ENCODE measurements at regions not wholly inside any gene's neighbourhood (a gene's known extent, or its start where the extent isn't known, plus 50 kb on each side); places are given as distances from the start of the nearest gene placed in this dataset.

- DNase-seq = no peak
These were observed 86.6 kb downstream of the MARCHF4 start for GRCh38 chr2:216285701-216286100.

- DNase-seq = no peak
These were observed 87.6 kb downstream of the MARCHF4 start for GRCh38 chr2:216284708-216285107.

GRCh38 chr2:216283038-216283900 is 89.0 kb downstream of the MARCHF4 start:
- DNase-seq = no peak

GRCh38 chr2:216281876-216282275 is 90.4 kb downstream of the MARCHF4 start:
- no peak for DNase-seq

GRCh38 chr2:216281316-216281715 is 91.0 kb downstream of the MARCHF4 start:
- no peak for DNase-seq

GRCh38 chr2:216279459-216279858 is 92.8 kb downstream of the MARCHF4 start:
- DNase-seq = no peak

- no peak for DNase-seq
These were observed 93.3 kb downstream of the MARCHF4 start for GRCh38 chr2:216279031-216279430.

- no peak for DNase-seq
These were observed 96.4 kb downstream of the MARCHF4 start for GRCh38 chr2:216275890-216276289.

- DNase-seq = no peak
These were observed 98.0 kb downstream of the MARCHF4 start for GRCh38 chr2:216274194-216274840.

- no peak for DNase-seq
These were observed 111.2 kb downstream of the MARCHF4 start for GRCh38 chr2:216261042-216261537.

GRCh38 chr2:216260629-216261028 is 111.7 kb downstream of the MARCHF4 start:
- no peak for DNase-seq

GRCh38 chr2:216259081-216259480 is 113.2 kb downstream of the MARCHF4 start:
- DNase-seq = no peak

- no peak for DNase-seq
These were observed 115.2 kb downstream of the MARCHF4 start for GRCh38 chr2:216257089-216257488.
